AG10803 (cell line): ENCODE measurements at regions not wholly inside any gene's neighbourhood (a gene's known extent, or its start where the extent isn't known, plus 50 kb on each side); places are given as distances from the start of the nearest gene placed in this dataset.

ENCODE experiments used
- DNase-seq: peaks from one replicate; pipeline ENCODE4 v3.0.0; 2010; ENCODE audit warnings: low read depth
- H3K4me3 ChIP-seq: 2 replicates; pipeline ENCODE4 v1.5.1; 2011; ENCODE audit warnings: mild to moderate bottlenecking, low read length, control low read depth
- CTCF ChIP-seq: conservative IDR thresholded peaks from 2 replicates; pipeline ENCODE4 v1.5.1; 2011; ENCODE audit warnings: mild to moderate bottlenecking, low read length, control low read depth, inconsistent platforms

DNA sequence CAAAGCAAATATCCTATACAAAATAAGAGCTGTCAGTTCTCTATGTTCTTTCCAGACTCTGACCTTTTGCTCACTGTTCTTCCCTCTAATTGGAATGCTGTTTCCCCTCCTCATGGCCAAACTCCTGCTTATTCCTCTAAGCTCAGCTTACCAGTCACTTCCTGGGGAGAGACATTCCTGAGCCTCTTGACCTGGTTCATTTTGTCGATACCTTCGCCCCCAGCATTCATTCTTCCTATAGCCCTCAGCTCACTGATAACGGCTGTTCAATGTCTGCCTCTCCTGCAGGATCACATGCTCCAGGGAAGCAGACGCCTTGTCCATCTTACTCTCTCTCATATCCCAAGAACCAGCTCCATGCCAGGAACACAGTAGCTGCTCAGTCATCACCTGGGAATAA, 431.0 kb downstream of the MED13L start:
- TF ChIP-seq CTCF = no peak
- no peak for DNase-seq
- H3K4me3 ChIP-seq = no peak overlapping the region

GRCh38 chr12:115840159-115840558, 437.3 kb downstream of the MED13L start:
- TF ChIP-seq CTCF = no peak
- peak; percentile 7 for DNase-seq
- H3K4me3 ChIP-seq = no peak overlapping the region

DNA sequence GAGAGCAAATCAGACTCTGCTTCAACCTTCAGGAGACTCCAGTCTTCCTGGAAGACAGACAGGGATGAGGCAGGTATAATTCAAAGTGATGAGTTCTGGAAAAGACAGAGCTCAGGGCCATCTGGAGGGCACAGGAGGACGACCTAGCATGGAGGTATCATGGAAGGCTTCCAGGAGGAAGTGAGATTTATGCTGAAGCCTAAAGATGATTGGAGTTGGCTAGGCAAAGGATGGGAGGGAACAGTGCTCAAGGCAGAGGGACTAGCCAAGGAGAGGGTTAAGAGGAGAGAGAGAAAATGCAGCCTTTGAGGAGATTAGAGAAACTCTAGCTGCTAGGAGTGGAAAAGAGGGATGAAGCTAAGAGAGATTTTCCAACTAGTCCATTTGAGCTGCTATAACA, 438.5 kb downstream of the MED13L start:
- no peak for DNase-seq
- H3K4me3 ChIP-seq = no peak overlapping the region
- TF ChIP-seq CTCF = no peak

- no peak for TF ChIP-seq CTCF
- H3K4me3 ChIP-seq = no peak overlapping the region
- DNase-seq = no peak
Observed at GRCh38 chr12:115837220-115837619, 440.3 kb downstream of the MED13L start.

GRCh38 chr12:115835445-115835844, 442.0 kb downstream of the MED13L start:
- no peak overlapping the region for H3K4me3 ChIP-seq
- no peak for TF ChIP-seq CTCF
- DNase-seq = no peak

- DNase-seq = no peak
- no peak overlapping the region for H3K4me3 ChIP-seq
- TF ChIP-seq CTCF = no peak
Observed at GRCh38 chr12:115833704-115834103, 443.8 kb downstream of the MED13L start.

DNA sequence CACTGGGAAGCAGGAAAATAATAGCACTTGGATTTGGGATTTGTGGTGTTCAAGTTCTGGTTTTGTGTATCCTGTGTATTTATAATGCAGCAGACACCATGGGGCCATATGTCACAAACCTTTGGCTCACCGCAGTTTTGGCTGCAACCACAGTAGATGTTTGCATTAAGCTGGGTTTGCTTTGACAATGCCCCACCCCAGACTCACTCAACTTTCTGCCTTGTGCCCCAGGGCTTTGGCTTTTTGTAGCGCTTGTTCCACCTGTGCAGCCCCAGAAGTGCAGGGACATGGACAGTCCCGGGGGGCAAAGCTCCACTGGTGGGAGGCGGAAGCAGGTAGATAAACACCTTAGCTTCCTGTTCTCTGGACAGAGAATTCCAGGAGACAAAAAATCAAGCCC, 446.9 kb downstream of the MED13L start:
- H3K4me3 ChIP-seq = no peak overlapping the region
- TF ChIP-seq CTCF = no peak
- no peak for DNase-seq
